ENCODE measurements at regions not wholly inside any gene's neighbourhood (a gene's known extent, or its start where the extent isn't known, plus 50 kb on each side); places are given as distances from the start of the nearest gene placed in this dataset.

- no peak for TF ChIP-seq CTCF (IDR thresholded peaks at IDR 0.05; ENCODE audit: poor library complexity, severe bottlenecking)
- no peak for TF ChIP-seq POLR2AphosphoS5 (IDR thresholded peaks at IDR 0.05)
- TF ChIP-seq EZH2 (IDR thresholded peaks at IDR 0.05; ENCODE audit: borderline replicate concordance, insufficient read depth, low read length, poor library complexity, severe bottlenecking) = no peak
- no peak for TF ChIP-seq RAD21 (conservative IDR thresholded peaks at IDR 0.05)
- TF ChIP-seq REST (IDR thresholded peaks at IDR 0.05; ENCODE audit: borderline replicate concordance) = no peak
- no peak for TF ChIP-seq EP300 (conservative IDR thresholded peaks at IDR 0.05; ENCODE audit: poor library complexity, severe bottlenecking)
- no peak for TF ChIP-seq TAF1 (IDR thresholded peaks at IDR 0.05; ENCODE audit: low read depth)
These were observed 76.3 kb upstream of the RTL1 start for GRCh38 chr14:100979780-100980179.

Measured in neural cell (in vitro differentiated cells).